ENCODE measurements at regions not wholly inside any gene's neighbourhood (a gene's known extent, or its start where the extent isn't known, plus 50 kb on each side); places are given as distances from the start of the nearest gene placed in this dataset.

DNA sequence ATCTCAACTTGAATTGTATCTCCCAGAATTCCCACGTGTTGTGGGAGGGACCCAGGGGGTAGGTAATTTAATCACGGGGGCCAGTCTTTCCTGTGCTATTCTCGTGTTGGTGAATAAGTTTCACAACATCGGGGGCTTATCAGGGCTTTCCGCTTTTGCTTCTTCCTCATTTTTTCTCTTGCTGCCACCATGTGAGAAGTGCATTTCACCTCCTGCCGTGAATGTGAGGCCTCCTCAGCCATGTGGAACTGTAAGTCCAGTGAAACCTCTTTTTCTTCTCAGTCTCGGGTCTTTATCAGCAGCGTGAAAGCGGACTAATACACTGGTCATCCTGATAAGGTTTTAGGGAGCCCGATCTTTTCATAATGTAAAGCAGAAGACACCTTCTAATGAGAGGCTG, 687.0 kb upstream of the FTMT start:
- Histone ChIP-seq H3K4me1 (ENCODE audit: control insufficient read depth, insufficient read depth, low read length) (no peaks in the 10 kb centered on the region), H3K27me3 (ENCODE audit: control insufficient read depth, insufficient read depth, low read length, poor library complexity, severe bottlenecking) (no peaks in the 10 kb centered on the region), H3K27ac (ENCODE audit: insufficient read depth, low read depth, low read length, poor library complexity, severe bottlenecking) (no peak overlapping the region), H3K4me3 (ENCODE audit: insufficient read depth, low read depth, low read length) (no peak overlapping the region), H3K9me3 (ENCODE audit: control insufficient read depth, low read length) (peaks cover 2% of the 10 kb centered on the region), H3K36me3 (ENCODE audit: control insufficient read depth, insufficient read depth, low read length) (no peaks in the 10 kb centered on the region)
- 84 to 88% methylated on average over 10 of the region's 10 CpGs for WGBS, 2 experiments

- Histone ChIP-seq H3K27ac (ENCODE audit: insufficient read depth, low read depth, low read length, poor library complexity, severe bottlenecking) (no peak overlapping the region), H3K27me3 (ENCODE audit: control insufficient read depth, insufficient read depth, low read length, poor library complexity, severe bottlenecking) (no peaks in the 10 kb centered on the region)
Measured at GRCh38 chr5:121171361-121171760, 680.3 kb upstream of the FTMT start.

DNA sequence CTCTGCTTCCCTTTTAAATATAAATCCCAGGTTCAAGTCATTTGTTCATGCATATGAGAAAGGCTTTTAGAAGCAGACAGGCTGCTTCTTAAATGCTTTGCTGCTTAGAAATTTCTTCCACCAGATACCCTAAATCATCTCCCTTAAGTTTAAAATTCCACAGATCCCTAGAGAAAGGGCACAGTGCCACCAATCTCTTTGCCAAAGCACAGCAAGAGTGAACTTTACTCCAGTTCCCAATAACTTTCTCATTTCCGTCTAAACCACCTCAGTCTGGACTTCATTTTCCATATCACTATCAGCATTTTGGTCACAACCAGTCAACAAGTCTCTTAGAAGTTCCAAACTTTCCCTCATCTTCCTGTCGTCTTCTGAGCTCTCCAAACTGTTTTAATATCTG, 679.8 kb upstream of the FTMT start:
- WGBS, 2 experiments, result 84 to 92% methylated on average over 2 of the region's 2 CpGs
- Histone ChIP-seq H3K36me3 (ENCODE audit: control insufficient read depth, insufficient read depth, low read length) (no peaks in the 10 kb centered on the region), H3K4me3 (ENCODE audit: insufficient read depth, low read depth, low read length) (no peak overlapping the region), H3K27me3 (ENCODE audit: control insufficient read depth, insufficient read depth, low read length, poor library complexity, severe bottlenecking) (no peaks in the 10 kb centered on the region), H3K9me3 (ENCODE audit: control insufficient read depth, low read length) (peaks cover 2% of the 10 kb centered on the region), H3K27ac (ENCODE audit: insufficient read depth, low read depth, low read length, poor library complexity, severe bottlenecking) (no peak overlapping the region), H3K4me1 (ENCODE audit: control insufficient read depth, insufficient read depth, low read length) (no peaks in the 10 kb centered on the region)

More at GRCh38 chr5:121171361-121171760, 680.3 kb upstream of the FTMT start:
- Histone ChIP-seq H3K9me3 (ENCODE audit: control insufficient read depth, low read length) (peaks cover 2% of the 10 kb centered on the region), H3K36me3 (ENCODE audit: control insufficient read depth, insufficient read depth, low read length) (no peaks in the 10 kb centered on the region), H3K4me3 (ENCODE audit: insufficient read depth, low read depth, low read length) (no peak overlapping the region), H3K4me1 (ENCODE audit: control insufficient read depth, insufficient read depth, low read length) (no peaks in the 10 kb centered on the region)

DNA sequence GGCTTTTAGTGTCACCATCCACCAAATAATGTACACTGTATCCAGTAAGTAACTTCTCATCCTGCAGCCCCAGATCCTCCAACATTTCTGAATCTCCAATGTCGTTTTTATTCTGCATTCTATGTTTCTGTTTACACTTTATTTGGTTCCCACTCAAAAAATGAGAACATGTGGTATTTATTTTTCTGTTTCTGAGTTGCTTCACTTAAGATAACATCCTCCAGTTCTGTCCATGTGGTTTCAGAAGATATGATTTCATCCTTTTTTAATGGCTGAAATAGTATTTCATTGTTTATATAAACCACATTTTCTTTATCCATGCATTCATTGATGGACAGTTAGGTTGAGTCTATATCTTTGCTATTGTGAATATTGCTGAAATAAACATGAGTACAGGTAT, 677.3 kb upstream of the FTMT start:
- Histone ChIP-seq H3K4me3 (ENCODE audit: insufficient read depth, low read depth, low read length) (no peak overlapping the region), H3K27ac (ENCODE audit: insufficient read depth, low read depth, low read length, poor library complexity, severe bottlenecking) (no peak overlapping the region), H3K9me3 (ENCODE audit: control insufficient read depth, low read length) (no peaks in the 10 kb centered on the region), H3K36me3 (ENCODE audit: control insufficient read depth, insufficient read depth, low read length) (no peaks in the 10 kb centered on the region), H3K27me3 (ENCODE audit: control insufficient read depth, insufficient read depth, low read length, poor library complexity, severe bottlenecking) (no peaks in the 10 kb centered on the region), H3K4me1 (ENCODE audit: control insufficient read depth, insufficient read depth, low read length) (no peaks in the 10 kb centered on the region)
- WGBS, 2 experiments, result 70 to 88% methylated on average over 1 of the region's 1 CpG

DNA sequence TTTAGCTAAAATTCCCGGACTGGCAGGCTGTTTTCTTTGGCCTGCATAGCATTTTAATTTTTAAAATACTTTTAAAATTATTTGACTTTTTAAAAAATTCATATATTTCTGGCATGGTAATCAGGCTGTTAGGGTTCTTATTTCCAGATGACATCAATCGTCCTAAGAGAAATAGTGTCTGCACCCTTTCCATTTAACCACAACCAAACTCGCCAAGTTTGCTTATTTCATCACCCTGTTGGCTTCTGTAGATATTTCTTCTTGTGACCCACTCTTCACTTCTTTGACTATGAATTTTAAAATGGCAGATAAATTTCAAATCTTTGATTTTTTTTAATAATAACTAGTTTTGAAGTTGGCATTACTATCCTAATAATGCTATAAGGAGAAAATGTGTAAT, 675.7 kb upstream of the FTMT start:
- H3K4me1 ChIP-seq (ENCODE audit: control insufficient read depth, insufficient read depth, low read length), result no peaks in the 10 kb centered on the region
- no peaks in the 10 kb centered on the region for H3K36me3 ChIP-seq (ENCODE audit: control insufficient read depth, insufficient read depth, low read length)
- no peaks in the 10 kb centered on the region for H3K9me3 ChIP-seq (ENCODE audit: control insufficient read depth, low read length)
- 89 to 96% methylated on average over 2 of the region's 3 CpGs for WGBS, 2 experiments
- H3K27ac ChIP-seq (ENCODE audit: insufficient read depth, low read depth, low read length, poor library complexity, severe bottlenecking), result no peak overlapping the region
- no peaks in the 10 kb centered on the region for H3K27me3 ChIP-seq (ENCODE audit: control insufficient read depth, insufficient read depth, low read length, poor library complexity, severe bottlenecking)
- H3K4me3 ChIP-seq (ENCODE audit: insufficient read depth, low read depth, low read length), result no peak overlapping the region

DNA sequence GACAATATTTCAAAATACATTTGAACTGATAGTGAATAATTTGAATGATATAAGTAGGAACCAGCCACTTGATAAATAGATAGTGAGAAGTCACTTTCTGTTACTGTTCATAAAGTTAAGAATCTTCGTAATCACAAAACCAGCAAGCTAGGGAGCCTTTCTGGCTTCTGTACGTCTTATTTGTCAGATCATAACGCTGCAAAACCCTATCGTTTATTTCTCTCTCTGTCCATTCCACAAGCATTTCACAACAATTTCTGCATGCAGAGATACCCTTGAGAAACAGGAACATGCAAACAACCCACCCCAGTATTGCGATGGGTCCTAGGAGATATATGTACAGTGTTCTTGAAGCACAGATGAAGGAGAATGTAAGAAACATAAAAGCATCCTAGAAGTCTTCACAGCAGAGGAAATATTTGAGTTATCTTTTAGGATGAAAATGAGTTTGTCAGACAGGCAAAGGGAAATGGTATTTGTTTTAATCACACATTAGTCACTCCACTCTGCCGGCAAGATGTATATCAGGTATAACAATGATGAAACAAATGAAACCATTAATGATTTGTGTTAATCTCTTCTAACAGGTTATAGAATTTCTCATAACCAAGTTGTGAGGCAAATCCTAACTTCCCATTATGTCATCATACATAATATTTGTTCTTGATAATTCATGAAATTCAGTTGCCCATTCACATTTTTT, 668.7 kb upstream of the FTMT start:
- H3K36me3 ChIP-seq (ENCODE audit: control insufficient read depth, insufficient read depth, low read length), result no peaks in the 10 kb centered on the region
- WGBS, 2 experiments, result 94 to 95% methylated on average over 5 of the region's 6 CpGs
- H3K4me1 ChIP-seq (ENCODE audit: control insufficient read depth, insufficient read depth, low read length), result no peaks in the 10 kb centered on the region
- H3K4me3 ChIP-seq (ENCODE audit: insufficient read depth, low read depth, low read length), result no peak overlapping the region
- no peak overlapping the region for H3K27ac ChIP-seq (ENCODE audit: insufficient read depth, low read depth, low read length, poor library complexity, severe bottlenecking)
- no peaks in the 10 kb centered on the region for H3K27me3 ChIP-seq (ENCODE audit: control insufficient read depth, insufficient read depth, low read length, poor library complexity, severe bottlenecking)
- no peaks in the 10 kb centered on the region for H3K9me3 ChIP-seq (ENCODE audit: control insufficient read depth, low read length)

DNA sequence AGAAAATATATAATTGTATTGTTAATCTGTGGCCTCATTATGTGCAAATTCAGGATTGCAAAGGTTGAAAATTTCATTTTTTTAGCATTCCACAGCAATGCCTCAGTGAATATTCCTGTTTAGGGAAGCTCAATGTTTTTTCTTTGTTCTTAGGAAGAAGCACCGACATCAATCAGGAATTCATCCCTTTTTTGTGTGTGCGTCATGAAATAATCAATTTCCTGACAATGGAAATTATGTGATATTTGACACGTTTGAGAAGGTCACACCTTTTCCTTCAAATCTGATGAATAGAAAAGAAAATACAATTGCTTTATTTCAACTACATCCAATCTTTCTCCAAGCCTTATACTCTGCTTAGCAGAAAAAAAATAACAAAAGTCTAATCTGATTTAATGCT, 662.8 kb upstream of the FTMT start:
- H3K27me3 ChIP-seq (ENCODE audit: control insufficient read depth, insufficient read depth, low read length, poor library complexity, severe bottlenecking), result no peaks in the 10 kb centered on the region
- no peak overlapping the region for H3K27ac ChIP-seq (ENCODE audit: insufficient read depth, low read depth, low read length, poor library complexity, severe bottlenecking)
- no peaks in the 10 kb centered on the region for H3K9me3 ChIP-seq (ENCODE audit: control insufficient read depth, low read length)
- no peak overlapping the region for H3K4me3 ChIP-seq (ENCODE audit: insufficient read depth, low read depth, low read length)
- no peaks in the 10 kb centered on the region for H3K4me1 ChIP-seq (ENCODE audit: control insufficient read depth, insufficient read depth, low read length)
- no peaks in the 10 kb centered on the region for H3K36me3 ChIP-seq (ENCODE audit: control insufficient read depth, insufficient read depth, low read length)
- 88 to 98% methylated on average over 2 to 3 of the region's 3 CpGs for WGBS, 2 experiments

DNA sequence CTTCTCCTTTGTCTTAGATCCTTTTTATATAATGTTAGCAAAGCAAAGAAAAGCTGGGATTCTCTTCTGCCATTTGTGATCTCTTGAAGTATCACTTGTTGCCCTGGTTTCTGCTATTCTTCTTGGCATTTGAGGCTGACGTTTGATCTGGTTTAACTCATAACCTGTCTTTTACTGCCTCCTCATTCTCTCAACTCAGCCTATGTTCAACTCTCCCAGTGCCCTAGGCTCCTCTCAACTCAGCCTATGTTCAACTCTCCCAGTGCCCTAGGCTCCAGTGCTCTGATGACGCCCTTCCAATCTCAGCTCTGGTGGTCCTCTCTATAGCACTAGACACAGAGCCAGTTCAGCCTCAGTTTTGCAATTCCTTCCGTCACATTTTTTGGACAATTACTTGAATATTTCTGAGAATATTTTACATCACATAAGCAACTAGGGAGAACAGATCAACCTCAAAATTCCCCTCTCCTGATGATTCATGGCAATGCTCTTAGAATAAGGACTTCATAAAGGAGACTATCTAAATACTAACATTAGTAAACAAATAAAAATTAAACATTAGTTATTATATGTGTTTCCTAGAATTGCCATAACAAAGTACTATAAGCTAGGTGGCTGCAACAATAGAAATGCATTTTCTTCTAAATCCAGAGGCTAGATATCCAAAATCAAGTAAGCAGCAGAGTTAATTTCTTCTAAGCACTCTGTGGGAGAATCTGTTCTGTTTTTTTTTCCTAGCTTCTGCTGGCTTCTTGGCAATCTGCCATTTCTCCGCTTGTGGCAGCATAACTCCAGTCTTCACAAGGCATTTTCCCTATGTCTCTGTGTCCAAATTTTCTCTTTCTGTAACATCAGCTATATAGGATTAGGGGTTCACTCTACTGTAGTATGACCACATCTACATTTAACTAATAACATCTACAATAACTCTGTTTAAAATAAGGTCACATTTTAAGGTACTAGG, 662.1 kb upstream of the FTMT start:
- WGBS, 2 experiments, result 92 to 95% methylated on average over 4 of the region's 4 CpGs

DNA sequence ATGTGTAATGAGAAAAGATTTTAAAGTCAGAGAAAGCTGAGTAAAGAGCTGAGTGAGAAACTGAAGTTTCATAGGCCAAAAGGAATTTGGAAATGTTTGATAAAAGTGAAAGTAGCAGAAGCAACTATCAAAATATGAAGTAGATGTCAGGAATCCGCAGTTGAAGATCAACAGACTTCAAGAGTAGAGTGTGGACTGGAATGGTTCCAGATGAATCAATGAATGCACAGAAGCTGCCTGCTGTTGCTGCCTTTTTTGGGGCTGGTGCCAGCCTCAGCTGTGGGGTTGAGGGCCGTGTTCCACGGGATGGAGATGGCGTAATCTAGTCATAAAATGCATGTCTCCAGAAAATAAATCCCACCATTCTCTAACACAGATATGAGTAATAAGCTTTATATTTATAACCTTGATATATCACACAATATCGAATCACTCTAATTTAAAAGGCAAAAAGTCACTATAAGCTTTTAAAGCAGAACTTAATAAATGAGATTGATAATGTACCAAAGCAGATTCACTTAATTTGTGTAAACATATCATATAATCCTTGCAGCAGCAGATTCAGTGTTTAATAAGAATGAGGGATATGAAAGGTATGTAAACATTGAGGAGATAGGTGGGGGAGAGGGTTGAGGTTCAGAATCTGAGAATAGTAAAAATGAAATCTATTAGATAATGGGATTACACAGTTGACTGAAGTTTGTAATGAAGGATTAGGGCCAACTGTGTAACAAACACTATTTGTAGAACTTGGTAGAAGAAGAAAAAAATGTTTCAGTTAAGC, 652.3 kb upstream of the FTMT start:
- WGBS, 2 experiments, result 93 to 100% methylated on average over 4 of the region's 5 CpGs
- Histone ChIP-seq H3K36me3 (ENCODE audit: control insufficient read depth, insufficient read depth, low read length) (no peaks in the 10 kb centered on the region), H3K27ac (ENCODE audit: insufficient read depth, low read depth, low read length, poor library complexity, severe bottlenecking) (no peak overlapping the region), H3K4me1 (ENCODE audit: control insufficient read depth, insufficient read depth, low read length) (no peaks in the 10 kb centered on the region), H3K9me3 (ENCODE audit: control insufficient read depth, low read length) (no peaks in the 10 kb centered on the region), H3K4me3 (ENCODE audit: insufficient read depth, low read depth, low read length) (no peak overlapping the region), H3K27me3 (ENCODE audit: control insufficient read depth, insufficient read depth, low read length, poor library complexity, severe bottlenecking) (no peaks in the 10 kb centered on the region)

More for the DNA sequence above, 662.1 kb upstream of the FTMT start:
- Histone ChIP-seq H3K27ac (ENCODE audit: insufficient read depth, low read depth, low read length, poor library complexity, severe bottlenecking) (no peak overlapping the region), H3K4me1 (ENCODE audit: control insufficient read depth, insufficient read depth, low read length) (no peaks in the 10 kb centered on the region), H3K9me3 (ENCODE audit: control insufficient read depth, low read length) (no peaks in the 10 kb centered on the region), H3K4me3 (ENCODE audit: insufficient read depth, low read depth, low read length) (no peak overlapping the region), H3K27me3 (ENCODE audit: control insufficient read depth, insufficient read depth, low read length, poor library complexity, severe bottlenecking) (no peaks in the 10 kb centered on the region), H3K36me3 (ENCODE audit: control insufficient read depth, insufficient read depth, low read length) (no peaks in the 10 kb centered on the region)

- Histone ChIP-seq H3K9me3 (ENCODE audit: control insufficient read depth, low read length) (no peaks in the 10 kb centered on the region), H3K36me3 (ENCODE audit: control insufficient read depth, insufficient read depth, low read length) (no peaks in the 10 kb centered on the region), H3K4me1 (ENCODE audit: control insufficient read depth, insufficient read depth, low read length) (no peaks in the 10 kb centered on the region), H3K4me3 (ENCODE audit: insufficient read depth, low read depth, low read length) (no peak overlapping the region), H3K27ac (ENCODE audit: insufficient read depth, low read depth, low read length, poor library complexity, severe bottlenecking) (no peak overlapping the region), H3K27me3 (ENCODE audit: control insufficient read depth, insufficient read depth, low read length, poor library complexity, severe bottlenecking) (no peaks in the 10 kb centered on the region)
- 89 to 100% methylated on average over 1 of the region's 1 CpG for WGBS, 2 experiments
Measured at GRCh38 chr5:121218086-121218485, 633.6 kb upstream of the FTMT start.

All from ectodermal cell (in vitro differentiated cells).